GM18519 (cell line): ENCODE measurements at regions not wholly inside any gene's neighbourhood (a gene's known extent, or its start where the extent isn't known, plus 50 kb on each side); places are given as distances from the start of the nearest gene placed in this dataset.

Experiments used
- ATAC-seq: cut with Tn5 transposase; IDR thresholded peaks from one replicate; pipeline ENCODE4 v1.9.1; 2021; ENCODE audit warnings: mild to moderate bottlenecking, moderate library complexity; ENCODE audit not compliant: unreplicated experiment, low FRiP score

DNA sequence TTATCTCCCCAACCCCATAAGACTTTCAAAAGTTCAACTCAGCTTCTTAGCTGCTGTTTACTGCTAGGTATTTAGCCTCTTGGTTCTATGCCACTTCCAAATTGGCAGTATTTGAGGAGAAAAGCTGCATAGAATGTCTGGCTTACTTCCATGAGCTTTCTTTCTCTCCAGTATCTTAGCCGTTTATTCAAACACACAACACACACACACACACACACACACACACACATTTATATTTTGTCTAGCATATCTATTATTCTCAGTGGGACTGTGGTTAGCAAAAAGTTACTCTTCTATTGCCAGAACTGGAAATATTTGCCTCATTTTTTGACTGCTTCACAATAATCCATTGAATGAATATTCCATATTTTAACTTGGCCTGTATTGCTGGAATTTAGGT is 634.2 kb upstream of the IMPG1 start:
- ATAC-seq, result no peak

DNA sequence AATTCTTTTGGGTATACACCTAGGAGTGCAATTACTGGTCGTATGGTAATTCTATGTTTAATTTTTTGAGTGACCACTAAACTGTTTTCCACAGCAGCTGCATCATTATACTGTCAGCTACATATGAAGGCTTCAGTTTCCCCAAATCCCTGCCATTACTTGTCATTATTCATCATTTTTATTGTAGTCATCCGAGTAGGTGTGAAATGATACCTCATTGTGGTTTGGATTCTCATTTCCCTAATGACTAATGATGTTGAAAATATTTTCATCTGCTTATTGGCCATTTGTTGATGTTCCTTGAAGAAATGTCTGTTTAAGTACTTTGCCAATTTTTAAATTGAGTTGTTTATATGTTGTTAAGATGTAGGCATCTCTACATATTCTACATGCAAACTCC is 633.6 kb upstream of the IMPG1 start:
- no peak for ATAC-seq

DNA sequence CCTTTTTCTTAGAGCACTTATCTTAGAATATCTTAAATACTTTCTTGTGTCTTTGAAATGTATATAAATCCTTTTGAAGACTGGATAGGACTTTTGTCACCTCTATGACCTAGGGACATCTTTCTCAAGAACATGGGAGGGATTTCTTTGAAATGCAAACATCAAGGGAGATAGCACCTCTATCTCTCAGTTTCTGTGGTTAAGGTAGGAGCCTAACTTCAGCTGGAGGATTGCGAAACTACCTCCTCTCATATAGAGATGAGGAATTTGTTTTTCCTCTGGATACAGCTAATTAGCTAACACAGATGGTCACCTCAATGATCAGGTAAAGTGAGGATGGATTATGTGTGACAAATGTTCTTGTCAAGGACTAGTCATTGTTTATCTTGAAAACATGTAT is 631.3 kb upstream of the IMPG1 start:
- ATAC-seq, result no peak

DNA sequence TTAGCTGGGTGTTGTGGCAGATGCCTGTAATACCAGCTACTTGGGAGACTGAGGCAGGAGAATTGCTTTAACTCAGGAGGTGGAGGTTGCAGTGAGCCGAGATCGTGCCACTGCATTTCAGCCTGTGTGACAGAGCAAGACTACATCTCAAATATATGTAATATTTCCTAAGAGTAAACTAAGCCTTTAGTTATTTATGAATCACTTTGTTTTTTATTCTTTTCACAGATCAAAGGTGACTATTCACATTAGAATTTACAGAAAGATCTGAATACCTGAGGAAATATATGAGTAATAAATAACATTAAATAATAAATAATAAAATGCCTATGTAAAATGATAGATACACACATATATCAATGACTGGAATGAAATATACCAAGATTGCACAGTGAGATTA is 630.8 kb upstream of the IMPG1 start:
- no peak for ATAC-seq

DNA sequence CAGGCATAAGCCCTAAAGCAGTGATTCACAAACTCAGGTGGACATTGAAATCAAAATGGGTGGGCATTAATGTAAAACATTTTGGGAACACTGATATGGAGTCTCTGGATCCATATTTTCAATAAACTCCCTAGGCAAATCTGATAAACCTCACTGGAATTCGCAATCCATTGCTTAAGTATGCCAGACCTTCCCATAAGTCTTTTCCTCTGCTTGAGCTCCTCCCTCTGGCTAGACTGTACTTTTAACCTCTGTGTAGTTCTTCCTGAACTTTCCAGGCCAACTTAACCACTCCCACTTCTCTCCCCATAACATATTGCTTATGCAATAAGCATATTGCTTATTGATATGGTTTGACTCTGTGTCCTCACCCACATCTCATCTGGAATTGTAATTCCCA is 629.7 kb upstream of the IMPG1 start:
- no peak for ATAC-seq

DNA sequence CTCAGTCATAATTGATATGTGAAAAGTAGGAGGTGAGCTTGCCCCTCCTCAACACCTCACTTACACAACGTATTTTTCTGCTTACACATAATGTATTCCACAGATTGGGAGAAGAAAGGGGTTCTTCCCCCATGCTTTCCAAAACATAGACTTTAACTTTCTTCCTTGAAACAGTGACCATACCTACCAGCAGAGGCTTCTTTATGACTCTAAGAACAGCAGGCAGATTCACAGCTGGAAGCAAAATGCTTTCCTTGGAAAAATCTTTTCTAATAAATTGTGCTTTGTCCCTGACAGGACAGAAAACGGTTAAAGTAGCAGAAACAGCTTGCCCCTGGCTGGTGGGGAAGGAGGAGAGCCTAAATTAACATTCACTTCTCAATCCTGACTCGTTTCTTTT is 629.1 kb upstream of the IMPG1 start:
- no peak for ATAC-seq

DNA sequence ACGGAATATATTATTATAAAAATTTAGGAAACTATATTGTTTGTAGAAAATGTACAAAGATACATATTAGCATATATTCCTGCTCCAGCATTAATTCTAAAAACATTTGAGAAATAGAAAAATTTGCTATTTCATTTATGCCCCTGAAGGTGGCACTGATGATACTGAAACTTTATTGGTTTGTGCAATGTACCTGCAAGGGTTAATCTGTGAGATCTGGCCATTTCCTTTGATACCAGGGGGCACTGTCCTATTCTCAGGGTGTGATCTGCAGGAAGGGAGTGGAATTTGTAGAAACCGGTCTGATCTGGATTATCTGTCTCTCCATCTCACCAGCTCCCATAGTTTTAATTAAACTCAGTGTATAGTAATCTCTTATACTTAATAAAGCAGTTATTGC is 625.1 kb upstream of the IMPG1 start:
- no peak for ATAC-seq

DNA sequence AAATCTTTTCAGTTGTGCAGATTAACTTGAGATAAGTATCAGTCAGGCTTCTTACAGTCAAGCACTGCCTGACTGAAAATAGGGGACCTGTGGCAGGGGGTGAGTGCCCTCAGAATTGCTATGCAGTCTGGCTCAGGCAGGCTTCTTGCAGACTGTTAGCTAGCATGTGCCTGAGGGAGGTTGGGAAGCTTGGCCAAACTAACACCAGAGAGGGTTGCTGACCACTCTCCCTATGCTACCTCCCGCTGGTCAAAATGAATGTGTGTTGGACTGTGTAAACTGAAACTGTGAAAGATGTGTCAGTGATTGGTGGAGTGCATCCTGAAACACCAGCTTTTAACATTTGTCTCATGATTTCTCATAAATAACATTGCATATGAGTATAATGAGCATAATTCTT is 622.3 kb upstream of the IMPG1 start:
- no peak for ATAC-seq

DNA sequence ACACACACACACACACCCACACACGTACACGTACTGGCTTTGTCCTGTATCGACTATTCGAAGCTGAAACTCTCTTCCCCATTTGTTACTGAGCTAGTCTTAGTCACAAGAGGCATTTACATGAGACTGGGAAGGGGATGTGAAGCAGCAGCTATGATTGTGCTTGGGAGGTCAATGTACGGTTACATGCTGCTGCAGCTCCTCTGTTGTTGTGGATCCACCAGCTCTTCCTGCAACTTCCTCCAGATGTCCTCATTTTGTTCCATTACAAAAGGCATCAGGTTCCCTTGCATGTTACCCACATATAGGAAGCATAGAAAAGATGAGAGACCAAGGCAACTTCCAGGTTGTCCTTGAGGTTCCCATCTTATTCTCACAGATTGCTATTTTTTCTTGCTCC is 612.4 kb upstream of the IMPG1 start:
- ATAC-seq, result no peak

DNA sequence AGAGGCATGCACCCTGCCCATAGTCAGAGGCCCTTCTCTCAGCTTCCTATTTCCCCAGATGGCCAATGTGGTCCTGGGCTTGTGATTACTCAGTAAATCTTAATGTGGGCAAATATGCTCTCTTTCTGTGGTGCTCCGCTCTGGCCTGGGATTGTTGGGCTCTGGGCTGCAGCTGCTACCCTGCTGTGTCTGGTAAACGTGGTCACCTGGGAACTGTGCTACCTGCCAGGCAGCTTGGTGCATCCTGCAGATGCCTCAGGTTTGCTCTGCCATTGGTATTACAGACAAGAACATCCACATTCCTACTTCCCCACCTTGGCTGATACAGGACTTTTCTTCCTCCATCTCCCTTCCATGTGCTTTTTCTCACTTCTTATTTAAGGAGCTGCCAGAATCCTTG is 611.5 kb upstream of the IMPG1 start:
- ATAC-seq, result no peak

DNA sequence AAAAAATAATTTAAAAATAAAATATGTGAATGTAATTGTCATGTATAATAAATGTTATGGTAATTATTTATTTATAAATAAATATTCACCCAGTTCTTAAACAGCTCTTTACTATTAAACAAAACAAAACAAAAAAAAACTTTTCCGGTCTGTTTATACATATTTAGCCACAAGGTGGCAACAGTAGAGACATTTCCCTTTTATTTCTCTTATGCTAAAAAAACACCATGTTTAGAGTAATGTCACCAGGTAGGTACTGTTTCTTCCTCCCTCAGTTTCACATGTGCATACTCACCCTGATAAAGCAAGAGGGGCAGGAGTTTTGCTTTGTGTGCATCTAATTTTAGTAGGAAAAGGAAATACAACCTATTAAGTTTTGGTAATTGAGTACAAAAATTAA is 610.4 kb upstream of the IMPG1 start:
- peak; percentile 78 for ATAC-seq

DNA sequence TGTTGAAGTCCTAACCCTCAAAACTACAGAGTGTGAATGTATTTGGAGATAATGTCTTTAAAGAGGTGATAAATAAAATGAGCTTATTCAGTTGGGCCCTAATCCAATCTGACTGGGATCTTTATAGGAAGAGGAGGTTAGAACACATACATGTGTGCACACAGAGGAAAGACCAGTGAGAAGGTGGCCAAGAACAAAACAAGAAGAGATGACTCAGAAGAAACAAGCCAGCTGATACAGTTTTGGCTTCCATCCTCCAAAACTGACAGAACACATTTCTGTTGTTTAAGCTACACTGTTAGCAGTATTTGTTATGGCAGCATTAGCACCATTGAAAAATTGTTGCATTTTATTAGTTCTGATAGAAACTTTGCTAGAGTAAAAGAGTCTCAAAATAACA is 609.3 kb upstream of the IMPG1 start:
- no peak for ATAC-seq

DNA sequence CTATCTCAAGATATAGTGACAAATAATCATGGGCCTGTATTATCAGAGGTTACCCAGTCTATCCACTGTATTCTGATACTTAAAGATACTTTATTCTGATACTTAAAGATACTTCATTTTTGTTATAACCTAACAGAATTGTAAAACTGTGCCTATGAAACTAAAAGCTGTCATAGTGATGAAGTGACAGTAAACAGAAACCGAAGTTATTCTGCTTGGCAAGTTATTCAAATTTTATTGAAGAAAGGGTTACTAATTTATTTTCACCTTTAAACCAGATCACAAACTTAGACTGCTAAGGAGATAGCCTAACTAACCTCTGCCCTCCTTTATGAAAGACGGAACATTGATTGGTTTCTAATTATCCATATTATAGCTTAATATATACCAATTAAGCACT is 604.6 kb upstream of the IMPG1 start:
- ATAC-seq, result no peak

DNA sequence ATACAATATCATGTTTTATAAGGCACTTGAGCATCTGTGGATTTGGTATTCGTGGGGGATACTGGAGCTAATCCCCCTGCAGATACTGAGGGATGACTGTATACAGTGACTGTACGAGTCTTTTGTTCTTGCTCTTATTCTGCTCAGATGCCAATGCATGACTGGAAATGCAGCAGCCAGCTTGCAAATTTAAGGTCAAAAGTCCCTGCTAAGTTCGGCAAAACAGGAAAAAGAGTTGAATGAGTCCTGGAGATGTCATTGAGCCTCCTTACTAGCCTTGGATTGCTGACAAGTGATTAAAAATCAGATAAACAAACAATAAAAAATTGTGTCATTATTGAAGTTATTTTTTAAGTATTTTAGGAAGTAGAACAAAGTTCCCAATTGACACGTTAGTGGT is 599.3 kb upstream of the IMPG1 start:
- no peak for ATAC-seq

DNA sequence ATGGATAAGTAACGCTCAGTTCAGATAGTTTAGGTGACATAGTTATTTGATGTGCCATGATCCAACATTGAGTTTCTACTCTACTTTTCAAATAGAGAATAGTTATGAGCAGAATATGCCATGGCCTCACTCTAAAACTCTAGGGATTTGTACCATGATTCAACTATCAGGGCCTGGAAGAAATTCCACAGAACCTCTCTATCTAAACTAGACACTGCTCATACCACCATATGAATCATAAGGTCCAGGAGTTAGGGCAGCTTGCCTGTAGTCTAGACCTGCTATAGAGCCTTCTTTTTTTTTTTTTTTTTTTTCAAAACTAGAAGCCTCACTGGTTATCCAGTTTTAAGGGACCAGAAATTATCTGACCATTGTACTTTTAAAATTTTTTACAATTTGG is 571.8 kb upstream of the IMPG1 start:
- ATAC-seq, result no peak

DNA sequence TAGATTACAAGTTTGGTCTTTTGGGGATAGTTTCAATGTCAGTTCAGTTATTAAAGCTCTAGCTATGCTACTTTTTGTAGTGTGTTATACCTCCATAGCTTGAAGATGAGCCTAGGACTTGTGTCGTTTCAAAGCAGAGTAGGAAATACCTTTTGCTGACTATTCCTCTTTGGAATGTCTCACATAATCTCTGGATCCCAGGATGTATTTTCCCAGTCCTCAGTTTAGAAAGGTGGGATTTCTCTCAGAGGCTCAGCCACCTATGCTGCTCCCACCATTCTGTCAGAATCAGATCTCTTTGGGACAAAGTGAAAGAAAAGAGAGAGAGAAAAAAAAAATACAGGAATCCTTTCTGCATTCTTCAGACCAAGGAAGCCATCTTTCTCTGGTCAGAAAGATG is 567.5 kb upstream of the IMPG1 start:
- ATAC-seq, result no peak

DNA sequence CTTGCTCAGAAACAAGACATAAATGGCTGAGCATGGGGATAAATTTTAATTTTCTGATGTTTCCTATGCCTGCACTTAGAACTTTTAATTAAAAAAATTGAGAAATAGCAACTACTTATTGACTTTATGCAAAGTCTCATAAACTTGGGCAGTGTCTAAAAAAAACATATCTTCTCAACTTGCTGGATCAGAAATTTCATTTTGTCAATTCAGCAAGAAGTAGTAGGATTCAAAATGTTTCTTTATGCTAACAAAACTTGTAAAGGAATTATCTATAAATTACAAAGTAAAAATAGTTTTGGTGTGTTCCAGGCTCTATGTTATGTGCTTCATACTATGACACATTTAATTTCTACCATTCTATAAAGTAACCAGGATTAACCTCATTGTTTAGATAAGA is 562.2 kb upstream of the IMPG1 start:
- ATAC-seq, result no peak

DNA sequence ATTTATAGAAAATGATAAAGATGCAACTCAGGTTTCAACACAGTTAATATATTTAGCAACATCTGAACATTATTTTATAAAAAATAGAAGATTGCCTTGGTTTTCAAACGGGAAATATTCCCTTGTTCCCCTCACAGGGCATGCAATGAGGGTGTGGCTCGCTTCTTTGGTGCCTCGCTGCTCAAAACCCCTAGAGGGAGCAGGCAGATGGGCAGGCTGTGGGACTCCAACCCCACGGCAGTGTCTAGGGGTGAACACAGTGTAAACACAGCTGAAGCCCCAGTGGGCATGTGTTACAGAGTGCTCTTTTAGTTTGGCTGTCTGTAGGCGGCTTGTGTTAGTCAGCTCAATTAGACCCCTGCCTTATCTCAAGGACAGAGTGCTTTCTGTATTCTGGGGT is 560.8 kb upstream of the IMPG1 start:
- no peak for ATAC-seq

DNA sequence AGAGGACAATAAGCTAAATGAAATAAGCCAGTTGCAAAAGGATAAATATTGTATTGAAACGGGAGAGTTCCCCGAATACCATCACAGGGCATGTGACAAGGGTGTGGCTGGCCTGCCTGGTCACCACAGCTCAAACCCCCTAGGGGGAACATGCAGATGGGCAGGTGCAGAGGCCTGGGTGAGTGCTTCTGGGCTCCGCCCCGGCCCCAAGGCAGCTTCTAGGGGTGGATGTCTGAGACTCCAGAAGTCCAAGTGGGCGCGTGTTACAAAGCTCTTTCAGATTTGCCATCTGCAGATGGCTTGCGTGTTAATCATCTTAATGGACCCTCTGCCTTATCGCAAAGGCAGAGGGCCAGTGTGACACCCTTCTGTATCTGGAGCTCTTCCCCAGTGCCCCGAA is 559.2 kb upstream of the IMPG1 start:
- no peak for ATAC-seq

DNA sequence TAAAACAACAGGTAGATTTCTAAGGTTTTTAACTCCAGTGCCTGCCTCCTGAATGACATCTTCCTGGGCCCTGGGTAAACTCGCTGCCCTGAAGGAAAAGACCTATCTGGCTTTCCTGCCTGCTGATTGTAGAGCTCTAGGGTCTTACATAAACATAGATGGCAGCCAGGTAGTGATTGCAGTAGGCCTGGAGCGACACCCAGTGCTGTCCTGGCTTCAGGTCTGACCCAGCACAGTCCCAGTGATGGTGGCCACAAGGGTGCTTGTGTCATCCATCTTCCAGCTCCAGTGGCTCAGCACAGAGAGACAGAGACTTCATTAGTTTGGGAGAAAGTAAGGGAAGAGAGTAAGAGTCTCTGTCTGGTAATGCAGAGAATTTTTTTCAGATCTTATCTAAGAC is 542.9 kb upstream of the IMPG1 start:
- no peak for ATAC-seq

DNA sequence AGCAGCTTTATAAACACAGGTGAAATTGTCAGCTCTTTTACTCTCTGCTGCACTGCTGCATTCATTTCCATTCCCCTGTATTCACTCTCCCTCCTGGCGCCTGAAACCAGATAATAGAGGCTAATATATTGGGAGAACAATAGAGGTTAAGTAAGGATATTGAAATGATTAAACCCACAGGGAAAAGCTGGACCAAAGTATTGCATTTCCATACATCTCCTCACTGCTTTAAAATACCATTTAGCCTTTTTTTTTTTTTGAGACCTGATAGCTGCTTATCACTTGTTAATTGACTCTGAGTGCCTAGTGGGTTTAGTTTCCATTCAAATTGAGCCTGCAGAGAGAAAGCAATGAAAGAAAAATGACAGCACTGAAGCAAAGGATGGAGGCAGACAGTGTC is 540.5 kb upstream of the IMPG1 start:
- no peak for ATAC-seq

DNA sequence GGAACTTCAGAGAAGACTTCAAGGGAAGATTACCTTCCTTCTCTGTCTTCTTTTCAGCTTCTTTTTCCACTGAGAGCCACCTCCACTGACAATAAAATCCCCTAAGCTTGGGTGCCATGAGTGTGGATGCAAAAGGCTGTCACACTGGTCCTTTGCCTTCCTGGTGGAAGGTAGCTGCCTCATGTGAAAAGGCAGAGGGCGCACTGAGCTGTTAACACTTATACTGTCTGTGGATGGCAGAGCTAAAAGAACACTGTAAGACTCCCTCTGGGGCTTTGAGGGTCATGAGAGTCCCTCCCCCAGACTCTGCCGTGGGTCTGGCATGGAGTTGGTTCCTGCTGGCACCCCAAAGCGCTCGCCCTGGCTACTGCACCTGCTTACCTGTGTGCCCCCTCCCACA is 536.7 kb upstream of the IMPG1 start:
- ATAC-seq, result no peak

DNA sequence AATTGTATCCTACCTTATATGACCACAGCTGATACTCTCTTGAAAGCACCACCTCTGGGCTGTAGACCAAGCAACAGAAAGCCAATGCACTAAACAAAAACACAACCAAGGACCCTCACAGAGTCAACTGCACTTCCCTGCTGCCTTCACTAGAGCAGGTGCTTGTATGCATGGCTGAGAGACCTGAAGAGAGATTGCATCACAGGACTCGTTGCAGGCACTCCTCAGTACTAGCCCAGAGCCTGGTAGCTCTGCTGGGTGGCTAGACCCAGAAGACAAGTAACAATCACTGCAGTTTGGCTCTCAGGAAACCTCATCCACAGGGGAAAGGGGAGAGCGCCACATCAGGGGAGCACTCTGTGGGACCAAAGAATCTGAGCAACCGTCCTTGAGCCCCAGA is 521.6 kb upstream of the IMPG1 start:
- ATAC-seq, result no peak

DNA sequence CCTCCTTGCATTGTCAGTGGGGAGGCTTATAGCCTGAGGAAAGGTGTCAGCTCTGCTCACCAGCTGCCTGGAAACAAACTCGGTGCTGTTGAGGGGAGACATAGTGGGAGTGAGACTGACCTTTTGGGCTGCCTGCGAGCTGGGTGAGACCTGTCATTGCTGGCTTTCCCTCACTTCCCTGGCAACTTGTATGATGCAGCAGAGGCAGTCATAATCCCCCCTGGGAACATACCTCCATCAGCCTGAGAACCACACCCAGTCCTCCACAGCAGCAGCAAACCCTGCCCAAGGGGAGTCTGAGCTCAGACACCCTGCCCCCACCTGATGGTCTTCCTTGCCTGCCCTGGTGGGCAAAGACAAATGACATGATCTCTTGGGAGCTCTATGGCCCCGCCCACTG is 521.2 kb upstream of the IMPG1 start:
- no peak for ATAC-seq
